Fibroblast of skin of back (primary cell): ENCODE measurements at regions not wholly inside any gene's neighbourhood (a gene's known extent, or its start where the extent isn't known, plus 50 kb on each side); places are given as distances from the start of the nearest gene placed in this dataset.

ENCODE experiments used
- DNase-seq: peaks from one replicate; pipeline ENCODE4 v3.0.0-alpha.2; 2013

DNA sequence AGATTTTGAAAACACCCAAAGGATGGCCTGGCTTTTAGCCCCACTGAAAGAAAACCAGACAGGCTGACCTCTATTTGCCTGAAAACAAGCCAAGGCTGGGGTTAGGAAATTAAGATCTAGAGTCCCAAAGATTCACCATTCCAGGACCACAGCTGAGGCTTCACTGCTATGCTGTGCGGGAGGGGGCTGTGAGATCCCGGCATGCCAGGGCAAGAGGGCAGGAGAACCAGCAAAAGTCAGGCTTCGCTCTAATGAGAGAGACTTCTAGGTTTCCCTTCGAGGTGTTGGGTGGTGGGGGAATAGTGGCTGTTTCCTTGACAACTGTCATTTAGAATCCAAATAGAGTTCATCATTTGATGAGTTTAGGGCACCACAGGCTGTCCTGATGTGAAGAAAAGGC is 152.9 kb upstream of the NFIB start:
- DNase-seq: no peak

DNA sequence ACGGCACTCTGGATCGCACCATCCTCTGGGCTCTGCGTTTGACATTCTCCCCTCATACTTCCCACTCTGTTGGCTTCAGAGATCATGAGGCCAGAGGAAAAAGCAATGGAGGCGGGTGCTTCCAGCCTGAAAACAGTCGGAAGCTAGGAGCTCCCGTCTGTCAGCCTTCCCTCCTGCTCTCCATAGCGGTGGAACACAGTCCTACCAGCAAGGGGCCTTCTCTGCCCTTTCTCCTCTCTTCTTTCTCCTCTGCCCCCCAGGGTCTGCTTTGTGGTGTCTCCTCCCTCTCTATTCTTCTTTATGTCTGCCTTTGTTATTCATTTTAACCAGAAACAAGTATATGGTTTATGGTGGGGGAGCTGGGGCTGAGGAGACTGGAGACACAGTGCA is 152.5 kb upstream of the NFIB start:
- DNase-seq: no peak

DNA sequence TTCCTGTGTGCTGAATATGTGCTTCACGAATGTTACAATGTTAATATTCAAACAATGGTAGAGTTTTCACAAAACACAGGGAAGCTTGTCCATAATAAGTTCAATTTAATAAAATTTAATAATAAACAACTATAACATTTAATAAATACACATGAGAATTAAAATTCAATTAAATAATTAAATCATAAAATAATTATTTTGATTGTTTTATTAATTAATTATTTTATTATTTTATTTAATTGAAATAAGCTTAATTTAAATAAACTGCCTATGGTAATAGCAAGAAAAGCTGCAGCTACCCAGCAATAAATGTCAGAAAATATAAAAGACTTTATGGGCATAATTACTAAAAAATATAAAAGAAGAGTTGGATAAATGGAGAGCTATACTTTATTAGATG is 149.0 kb upstream of the NFIB start:
- DNase-seq: no peak

DNA sequence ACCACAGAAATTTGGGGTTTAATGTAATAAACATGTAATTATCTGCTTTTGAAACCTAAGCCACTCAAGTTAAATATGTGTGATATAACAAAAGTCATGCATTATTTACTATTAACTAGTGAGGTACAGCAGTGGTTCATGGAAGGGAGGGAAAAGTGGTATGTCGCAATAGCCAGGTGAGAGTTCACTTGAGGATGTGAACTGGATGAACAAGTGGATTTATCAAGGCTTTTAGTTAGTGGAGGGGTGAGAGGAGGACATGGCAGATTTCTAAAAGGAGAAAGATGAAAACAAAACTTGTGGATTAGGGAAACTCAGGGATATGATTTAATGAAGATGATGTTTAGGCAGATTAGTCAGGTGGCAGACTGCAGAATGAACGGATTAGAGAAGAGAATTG is 141.3 kb upstream of the NFIB start:
- no peak for DNase-seq

DNA sequence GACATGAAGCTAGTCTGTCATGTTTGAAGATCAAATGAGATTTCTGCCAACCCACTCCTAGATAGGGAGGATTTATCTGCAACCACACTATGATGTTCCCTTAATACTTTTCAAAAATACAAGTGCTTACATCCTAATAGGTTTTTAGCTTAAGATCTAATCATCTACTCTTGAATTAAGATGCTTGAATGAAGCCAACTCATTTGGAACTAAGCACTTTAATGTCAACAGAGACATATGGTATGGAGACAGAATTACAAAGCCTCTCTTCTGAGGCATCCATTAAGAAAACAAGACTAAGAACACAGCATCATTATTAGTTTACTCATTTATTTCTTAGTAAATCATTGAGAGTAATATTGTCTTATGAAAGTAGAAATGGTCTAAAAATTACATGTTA is 139.3 kb upstream of the NFIB start:
- no peak for DNase-seq

DNA sequence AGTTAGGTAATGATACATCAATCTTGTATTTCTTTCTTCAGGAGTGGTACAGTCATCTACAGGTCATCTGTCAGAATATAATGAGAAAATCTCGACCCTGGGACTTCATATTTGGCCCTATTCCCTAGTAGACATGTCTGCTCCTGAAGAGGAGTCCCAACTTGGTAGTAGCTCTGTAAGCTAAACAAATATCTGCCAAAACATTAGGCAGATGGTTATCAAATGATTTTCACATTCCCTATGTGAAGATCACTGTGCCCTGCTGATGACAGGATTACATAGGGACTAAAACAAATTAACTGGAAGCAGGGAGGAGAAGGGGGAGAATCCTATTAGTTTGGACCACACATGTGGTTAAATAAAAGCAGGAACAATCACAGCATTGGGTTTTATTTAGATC is 138.6 kb upstream of the NFIB start:
- DNase-seq: no peak

DNA sequence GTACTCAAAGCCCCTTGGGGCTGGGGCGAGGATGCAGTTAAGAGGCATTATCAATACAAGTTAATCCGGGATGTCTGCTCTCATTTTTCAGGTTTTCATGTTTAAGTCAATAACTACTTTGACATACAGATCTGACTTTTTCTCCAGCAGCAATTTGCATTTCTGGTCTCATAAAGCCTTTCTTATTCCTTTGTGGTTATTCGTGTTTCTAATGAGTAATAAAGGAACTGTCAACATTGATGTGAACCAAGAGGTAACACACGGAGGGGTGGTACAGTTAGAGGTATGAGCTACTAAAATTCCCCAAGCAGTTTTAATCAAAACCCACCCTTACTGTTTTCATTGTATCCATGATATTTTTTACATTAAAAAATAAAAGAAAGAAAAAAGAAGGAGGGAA is 138.0 kb upstream of the NFIB start:
- DNase-seq: no peak

DNA sequence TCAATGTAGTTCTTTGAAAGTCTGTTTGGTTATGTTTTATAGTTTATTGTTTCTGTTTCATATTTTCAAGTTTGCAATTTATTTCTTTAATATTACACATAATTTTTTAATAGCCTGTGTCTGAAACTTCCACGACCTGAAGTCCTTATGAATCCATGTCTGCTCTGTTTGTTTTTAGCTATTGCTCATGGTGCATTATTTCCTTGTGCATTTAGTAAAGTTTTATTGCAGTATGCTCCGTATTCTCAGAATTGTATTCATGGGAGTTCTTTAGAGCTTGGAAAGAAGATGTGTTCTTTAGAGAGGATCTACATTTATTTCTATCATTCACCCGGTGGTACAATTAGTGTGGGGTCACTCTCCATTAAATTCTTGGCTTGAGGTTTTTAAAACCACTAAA is 133.2 kb upstream of the NFIB start:
- DNase-seq: no peak

DNA sequence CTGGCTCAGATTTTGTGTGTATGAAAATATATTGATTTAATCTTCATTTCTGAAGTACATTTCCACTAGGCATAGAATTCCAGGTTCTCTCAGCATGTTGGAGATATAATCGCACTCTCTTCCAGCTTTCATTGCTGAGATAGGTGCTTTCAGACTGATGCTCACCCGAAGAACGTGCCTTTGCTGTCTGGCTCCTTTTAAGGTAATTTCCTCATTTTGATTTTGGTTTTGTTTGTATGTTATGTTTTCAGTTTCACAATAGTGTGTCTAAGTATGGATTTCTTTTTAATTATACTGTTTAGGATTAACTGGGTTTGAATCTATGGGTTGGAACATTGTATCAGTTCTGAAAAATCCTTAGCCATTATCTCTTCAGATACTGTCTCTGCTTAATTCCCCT is 132.0 kb upstream of the NFIB start:
- no peak for DNase-seq

DNA sequence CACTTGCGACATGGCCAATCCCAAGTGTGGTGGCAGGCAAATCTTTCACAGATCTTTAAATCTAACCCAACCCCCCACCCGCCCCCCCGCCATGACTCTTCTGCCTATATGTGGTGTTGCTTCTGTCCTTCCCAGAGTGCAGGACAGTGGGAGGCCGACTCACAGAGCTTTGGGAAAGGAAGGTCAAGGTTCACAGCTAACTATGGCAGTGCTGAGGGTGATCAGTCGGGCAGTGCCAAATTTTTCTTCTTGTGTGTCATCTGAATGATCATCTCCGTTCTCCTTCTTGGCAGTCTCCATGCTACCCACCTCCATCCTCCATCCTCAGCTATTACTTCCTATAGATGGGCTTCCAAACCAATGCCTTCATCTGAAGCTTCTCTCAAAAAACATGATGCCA is 129.0 kb upstream of the NFIB start:
- DNase-seq: no peak

DNA sequence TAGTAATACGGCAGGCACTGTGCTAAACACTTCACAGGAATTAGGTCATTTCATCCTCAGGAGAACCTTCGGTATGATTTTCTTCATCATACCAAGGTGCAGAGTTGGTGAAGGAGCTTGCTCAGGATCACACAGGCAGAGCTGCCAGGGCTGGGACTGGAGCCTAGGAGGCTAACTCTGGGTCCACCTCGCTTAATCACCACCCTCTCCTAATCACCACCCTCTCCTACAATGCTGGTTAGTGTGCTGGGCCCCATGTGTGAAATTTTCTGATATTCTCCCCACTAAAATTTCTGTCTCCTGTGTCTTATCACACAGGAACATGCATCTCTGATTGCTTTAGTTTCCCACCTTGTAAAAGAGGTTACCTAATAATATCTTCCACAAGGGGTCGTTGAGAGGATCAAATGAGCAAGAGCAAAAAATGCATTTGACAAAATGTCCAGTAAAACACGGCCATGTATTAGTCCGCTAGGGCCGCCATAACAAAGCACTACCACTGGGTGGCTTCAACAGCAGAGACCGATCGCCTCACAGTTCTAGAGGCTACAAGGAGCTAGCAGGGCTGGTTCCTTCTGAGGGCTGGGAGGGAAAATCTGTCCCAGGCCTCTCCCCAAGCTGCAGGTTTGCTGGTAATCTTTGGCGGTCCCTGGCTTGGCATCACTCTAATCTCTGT is 128.2 kb upstream of the NFIB start:
- peak; percentile 13 for DNase-seq

DNA sequence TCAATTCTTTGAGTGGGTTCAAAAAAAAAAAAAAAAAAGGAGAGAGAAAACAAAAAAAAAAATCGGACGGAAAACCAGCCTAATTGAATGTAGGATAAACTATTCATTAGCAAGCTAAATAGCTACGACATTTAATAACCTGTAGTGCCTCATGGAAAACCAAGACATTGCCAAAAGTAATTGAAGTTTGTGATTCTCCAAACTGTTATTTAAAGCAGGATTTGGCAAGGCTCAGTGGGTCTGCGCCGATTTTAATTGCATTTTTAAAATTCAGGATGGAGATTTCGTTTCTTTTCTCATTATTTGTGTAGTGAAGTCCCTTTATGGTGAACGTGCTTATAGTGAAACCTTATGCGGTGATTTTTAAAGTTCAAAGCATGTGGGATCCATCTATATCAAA is 127.2 kb upstream of the NFIB start:
- no peak for DNase-seq

DNA sequence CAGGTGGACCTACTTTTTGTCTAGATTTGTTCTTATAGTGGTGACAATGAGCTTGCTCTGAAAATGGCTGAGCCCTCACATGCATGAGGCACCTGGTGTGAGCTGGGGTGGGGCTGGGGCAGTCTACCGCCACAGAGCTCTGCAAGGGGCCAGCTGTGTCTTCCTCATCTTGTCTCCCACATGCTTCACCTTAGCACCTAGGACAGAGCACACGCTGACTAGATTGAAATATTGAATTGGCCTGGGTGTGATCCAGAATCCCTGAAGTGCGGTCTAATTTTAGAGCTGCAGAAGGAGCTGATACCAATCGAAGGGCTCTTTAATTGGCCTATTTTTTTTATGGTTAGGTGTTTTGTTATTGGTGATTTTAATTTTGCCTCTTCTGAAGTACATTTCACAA is 126.1 kb upstream of the NFIB start:
- DNase-seq: no peak

DNA sequence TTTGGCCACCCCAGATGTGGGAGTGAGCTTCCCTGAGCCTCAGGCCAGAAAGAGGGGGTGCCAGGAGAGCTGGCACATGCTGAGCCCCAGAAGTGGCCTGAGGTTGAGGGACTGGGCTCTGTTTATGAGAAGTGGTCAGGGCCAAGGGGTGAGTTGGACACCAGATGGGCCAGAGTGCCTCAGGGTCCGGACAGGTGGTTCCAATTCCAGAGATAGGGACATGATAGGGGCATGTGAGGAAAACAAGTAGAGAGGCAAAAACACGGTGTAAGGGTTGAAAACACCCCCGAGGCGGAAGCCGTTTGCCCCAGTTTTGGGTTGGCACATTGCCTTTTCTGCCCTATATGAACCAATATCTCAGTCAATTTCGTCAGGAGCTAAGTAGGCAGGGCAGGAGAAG is 125.6 kb upstream of the NFIB start:
- no peak for DNase-seq

DNA sequence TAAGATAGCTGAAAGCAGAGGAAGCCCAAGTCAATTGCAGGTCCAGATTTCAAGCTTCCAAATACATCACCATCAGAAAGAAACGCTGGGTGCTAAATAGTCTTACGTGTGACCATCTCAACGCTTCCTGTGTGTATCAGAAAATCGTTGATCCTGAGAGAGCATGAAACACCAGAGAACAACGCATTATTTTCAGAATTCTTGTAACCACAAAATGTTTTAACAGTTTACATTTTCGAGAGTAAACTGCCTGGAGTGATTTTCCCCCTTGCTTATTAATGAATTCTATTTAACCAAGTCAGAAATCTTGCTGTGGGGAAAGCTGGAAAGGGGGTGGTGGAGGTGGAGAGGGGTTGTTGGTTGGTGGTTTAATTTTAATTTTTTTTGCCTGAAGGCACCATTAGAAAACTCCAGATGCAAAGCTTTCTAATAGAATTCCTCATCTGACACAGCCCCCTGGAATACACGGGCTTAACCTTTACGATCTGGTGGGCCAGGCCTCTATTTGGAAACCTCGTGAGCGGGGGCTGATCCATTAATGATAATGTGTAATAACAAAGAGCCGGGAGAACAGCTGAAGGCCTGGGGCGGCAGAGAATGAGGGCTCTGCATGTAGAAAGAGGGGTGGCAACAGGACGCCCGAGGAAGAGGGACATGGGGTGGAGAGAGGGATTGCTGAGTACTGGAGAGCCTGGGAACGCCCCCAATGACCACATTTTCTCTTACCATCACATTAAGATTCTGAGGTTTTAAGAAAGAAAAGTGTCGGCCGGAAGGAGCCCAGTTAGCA is 124.5 kb upstream of the NFIB start:
- no peak for DNase-seq

DNA sequence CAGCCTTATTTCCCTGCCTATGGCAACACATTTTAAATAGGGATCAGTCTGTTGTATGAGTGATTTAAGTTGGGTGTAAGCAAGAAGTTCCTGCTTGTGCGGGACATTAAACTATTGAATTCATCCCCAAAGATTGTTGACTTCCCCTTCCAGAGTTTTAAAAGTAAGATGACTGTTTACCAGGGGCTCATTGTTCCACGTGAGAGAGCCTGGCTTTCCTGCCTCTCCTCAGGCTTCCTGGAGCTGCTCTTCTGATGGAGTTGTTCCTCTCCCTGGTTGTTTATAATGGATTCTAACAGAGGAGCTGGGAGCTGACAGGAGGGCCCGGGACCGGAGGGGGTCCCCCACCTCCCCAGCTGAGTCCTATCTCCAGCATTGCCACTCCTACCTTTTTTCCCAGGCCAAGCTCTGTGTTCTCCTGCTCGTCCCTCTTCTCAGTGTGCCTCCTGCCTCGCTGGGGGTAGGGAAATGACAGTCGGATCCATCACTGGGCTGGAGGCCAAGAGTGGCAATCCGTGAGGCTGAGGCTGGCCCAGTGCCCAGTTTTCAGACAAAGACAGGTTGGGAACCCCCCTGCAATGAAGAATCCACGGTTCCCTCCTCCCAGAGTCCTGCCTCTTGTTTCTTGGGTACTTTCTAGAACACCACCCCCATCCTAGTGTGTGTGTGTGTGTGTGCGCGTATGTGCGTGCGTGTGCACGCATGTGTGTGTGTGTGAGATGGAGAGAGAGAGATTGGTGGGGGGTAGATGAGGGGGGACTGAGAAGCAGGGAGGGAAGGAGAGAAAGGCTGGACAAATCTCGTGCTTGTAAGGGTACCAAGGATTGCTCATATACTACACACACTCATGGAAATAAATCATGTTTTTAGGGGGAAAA is 123.7 kb upstream of the NFIB start:
- no peak for DNase-seq

DNA sequence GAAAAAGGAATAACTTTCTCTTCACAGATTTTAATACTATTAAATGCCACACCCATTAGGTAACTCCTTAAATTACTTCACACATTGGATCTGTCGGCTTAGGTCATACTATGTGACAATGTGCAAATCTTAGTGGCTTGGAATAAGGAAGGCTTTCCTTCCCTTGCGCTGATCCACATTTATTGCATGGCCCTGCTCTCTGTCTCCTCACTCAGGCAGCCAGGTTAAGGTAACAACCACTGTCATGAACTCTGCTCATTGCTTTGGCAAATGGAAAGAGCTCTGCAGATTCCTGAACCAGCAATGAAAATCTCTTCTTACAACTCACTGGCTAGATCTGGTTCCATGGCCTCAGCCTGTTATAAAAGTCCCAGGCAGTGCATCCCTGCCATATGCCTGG is 121.9 kb upstream of the NFIB start:
- no peak for DNase-seq

DNA sequence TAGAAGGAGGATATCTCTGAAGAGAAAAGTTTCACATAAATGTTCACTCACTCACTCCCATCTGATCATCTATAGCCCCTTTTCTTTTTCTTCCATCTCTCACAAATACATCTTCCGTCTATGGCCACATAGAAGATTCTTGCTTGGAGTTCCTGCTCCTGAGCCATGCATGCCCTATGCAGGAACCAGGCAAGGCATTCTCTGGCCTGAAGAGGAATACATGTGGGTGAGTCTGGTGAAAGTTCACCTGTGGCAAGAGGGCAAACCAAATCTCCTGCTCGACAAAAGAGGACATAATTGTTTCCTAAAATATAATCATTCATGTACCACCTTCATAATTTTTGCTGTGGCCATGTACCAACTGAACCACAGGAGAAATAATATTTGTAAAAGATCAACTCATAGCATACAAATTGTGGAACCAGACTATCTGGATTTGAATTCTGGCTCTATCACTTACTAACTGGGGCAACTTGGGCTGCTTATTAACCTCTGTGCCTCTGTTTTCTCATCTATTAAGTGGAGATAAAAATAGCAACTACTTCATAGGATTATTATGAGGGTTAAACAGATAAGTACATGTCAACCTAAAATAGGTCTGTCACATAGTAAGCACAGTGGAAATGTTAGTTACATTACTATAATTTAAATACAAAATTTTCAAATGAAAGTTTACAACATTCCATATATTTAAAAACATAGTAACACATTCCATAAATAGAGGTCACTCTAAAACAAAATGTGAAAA is 121.2 kb upstream of the NFIB start:
- no peak for DNase-seq

DNA sequence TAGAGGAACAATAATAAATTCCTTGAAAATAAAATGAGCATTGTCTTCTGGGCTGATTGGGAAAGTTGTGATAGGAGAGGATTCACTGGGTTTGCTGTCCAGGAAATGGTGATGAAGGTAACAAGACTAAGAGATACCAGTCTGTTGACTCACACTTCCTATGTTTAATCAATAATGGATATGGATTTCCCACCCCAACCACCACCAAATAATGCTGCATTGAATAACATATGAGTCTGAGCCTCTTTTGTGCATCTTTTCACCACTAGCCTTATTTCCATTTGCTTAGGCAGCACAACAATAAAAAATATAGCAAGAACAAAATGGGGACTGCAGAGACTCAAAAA is 120.2 kb upstream of the NFIB start:
- no peak for DNase-seq

DNA sequence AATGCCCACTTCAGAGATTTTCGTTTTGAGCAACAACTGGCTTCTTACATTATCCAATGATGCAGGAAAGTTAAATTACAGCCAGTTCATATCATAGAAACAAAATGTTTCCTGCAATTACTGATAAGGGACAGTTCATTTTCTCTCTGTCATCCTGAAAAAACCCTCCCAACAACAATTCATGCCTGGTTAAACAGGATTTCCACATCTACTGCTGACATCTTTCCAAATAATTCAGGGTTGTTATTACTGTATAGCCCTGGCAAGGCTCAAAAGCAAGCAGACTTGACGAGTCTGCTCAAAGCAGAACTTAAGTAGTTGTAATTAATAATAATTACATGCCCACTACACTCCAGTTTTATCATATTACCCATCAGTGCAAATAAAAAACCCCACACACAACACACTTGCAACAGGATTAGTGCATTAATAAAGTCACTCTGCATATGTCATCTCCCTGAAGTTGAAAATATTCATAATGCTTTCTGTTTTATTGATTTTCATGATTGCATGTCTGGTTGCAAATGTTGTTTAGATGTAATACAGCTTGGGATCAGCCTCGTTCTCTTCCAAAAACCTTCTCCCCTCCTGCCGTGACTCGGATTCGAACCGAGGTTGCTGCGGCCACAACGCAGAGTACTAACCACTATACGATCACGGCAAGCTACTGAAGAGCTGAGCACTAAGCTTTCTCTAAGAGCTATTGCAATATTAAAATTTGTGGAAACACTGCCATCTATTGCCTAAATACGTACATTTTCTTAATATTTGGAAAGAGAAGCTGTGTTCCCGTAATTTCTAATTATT is 119.6 kb upstream of the NFIB start:
- DNase-seq: peak; percentile 63

DNA sequence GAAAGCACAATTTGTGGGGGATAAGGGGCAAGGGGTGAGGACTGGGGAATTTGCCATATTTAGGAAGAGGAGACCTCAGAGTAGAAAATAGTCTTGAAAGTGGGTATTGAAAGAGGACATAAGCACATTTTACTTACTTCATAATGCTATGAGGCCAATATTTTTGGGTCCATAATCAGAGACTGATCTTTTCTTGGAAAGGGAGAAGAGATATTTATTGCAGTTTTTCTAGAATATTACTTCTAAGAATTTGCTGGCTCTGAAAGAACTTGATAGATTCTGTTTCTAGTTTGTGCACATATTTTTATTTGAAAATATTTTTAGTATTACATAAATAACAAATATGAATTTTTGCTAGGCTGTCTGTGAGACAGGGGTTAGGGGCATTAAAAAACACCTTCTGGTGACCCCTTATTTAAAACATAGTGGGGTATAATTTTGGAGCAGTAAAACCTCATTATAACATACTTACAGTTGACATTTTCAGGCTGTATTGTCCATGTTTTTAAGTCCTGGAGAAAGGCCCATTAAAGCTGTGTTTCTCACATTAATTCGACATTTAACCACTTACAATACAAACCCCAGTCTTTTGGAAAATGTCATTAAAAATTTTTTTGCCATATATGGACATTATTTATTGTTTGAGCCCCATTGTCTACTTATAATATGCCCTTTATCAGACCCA is 118.9 kb upstream of the NFIB start:
- no peak for DNase-seq
